RCC 7860 (cell line): ENCODE measurements at regions not wholly inside any gene's neighbourhood (a gene's known extent, or its start where the extent isn't known, plus 50 kb on each side); places are given as distances from the start of the nearest gene placed in this dataset.

Source experiments
- DNase-seq: peaks from one replicate; pipeline ENCODE4 v3.0.0-alpha.2; 2015; ENCODE audit warnings: low spot score
- FAIRE-seq: peaks from 2 replicates; lab custom pipeline; 2012; peaks lifted over from hg19 to GRCh38; lab: Jason Lieb, UNC

- DNase-seq (no peak), FAIRE-seq (no peak)
These were observed 74.8 kb upstream of the MARCHF10 start for GRCh38 chr17:62882878-62883277.

- DNase-seq (no peak), FAIRE-seq (no peak)
These were observed 74.2 kb upstream of the MARCHF10 start for GRCh38 chr17:62882284-62882683.

GRCh38 chr17:62880120-62880519 is 72.0 kb upstream of the MARCHF10 start:
- DNase-seq (no peak), FAIRE-seq (no peak)

DNA sequence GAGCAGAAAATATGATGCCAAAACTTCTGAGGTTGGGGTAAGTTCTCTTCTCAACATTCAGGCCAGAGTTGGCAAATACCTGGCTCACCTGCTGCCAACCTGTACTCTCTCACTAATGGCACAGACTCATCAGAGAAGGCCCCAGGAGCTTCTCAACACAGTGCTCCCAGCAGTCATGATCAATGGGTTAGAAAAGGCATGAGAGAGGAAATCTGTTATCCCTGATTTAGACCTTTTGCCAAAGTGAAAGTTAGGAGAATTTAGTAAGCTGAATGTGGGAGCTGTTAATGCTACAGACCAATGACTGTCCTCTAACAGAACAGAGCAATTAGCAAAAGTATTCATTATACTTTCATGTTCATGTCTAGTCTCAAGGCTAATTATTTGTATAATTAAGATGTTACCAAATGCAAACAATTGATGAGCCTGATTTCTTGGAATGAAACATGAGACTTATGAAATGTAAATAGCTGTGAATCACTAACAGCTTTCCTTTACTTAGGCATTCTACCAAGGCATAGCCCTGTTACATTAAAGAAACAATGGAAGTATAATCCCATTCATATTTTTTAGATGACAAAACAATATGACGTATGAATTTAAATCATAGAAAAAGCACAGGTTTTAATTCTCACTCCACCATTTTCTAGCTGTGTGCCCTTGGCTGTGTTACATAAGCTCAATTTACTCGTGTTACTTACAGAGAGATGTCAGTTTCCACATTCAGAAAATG is 68.7 kb upstream of the MARCHF10 start:
- no peak for DNase-seq
- no peak for FAIRE-seq

DNA sequence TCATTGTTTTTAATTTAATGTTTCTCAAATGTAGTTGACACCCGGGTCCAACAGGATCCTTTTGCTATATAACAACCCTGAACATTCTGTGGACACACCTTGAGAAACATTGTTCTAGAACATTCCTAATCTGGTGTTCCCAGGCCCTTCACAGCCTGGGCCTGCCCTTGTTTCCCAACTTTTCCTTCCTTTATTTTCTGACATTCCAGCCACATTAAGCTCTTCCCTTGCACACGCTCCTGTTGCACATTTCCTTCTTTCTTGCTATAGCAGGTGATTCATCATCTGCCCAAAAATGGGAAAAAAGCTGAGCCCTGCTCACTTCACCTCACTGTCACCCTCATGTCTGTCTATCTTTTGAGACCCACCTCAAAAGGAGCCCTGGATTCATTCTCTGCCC is 67.9 kb upstream of the MARCHF10 start:
- no peak for FAIRE-seq

GRCh38 chr17:62875296-62875695 is 67.2 kb upstream of the MARCHF10 start:
- no peak for FAIRE-seq
- DNase-seq, result no peak

More for the DNA sequence above, 67.9 kb upstream of the MARCHF10 start:
- DNase-seq, result no peak

GRCh38 chr17:62871291-62871690 is 63.2 kb upstream of the MARCHF10 start:
- DNase-seq (no peak), FAIRE-seq (no peak)

GRCh38 chr17:62870552-62870971 is 62.4 kb upstream of the MARCHF10 start:
- FAIRE-seq (no peak), DNase-seq (no peak)

GRCh38 chr17:62870030-62870541 is 62.0 kb upstream of the MARCHF10 start:
- FAIRE-seq (no peak), DNase-seq (peak; percentile 13)

- DNase-seq (no peak), FAIRE-seq (no peak)
These were observed 60.6 kb upstream of the MARCHF10 start for GRCh38 chr17:62868723-62869122.

DNA sequence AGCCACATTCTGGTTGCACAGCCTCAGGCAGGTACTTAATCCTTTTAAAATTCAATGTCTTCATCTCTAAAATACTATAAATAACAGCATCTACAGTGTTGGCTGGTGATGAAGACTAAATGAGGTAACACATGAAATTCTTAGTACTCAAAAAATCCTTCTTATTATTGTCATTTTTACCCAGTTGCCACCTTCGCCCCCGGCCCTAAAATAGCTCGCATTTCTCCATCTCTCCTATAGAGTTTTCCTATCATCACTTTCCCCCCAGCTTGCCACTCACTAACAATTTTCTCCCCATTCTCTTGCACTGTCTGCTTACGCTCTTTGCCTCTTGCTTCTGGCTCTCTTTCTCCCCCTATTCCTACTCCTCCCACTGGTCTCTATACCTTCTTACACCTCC is 59.9 kb upstream of the MARCHF10 start:
- DNase-seq (no peak), FAIRE-seq (no peak)

DNA sequence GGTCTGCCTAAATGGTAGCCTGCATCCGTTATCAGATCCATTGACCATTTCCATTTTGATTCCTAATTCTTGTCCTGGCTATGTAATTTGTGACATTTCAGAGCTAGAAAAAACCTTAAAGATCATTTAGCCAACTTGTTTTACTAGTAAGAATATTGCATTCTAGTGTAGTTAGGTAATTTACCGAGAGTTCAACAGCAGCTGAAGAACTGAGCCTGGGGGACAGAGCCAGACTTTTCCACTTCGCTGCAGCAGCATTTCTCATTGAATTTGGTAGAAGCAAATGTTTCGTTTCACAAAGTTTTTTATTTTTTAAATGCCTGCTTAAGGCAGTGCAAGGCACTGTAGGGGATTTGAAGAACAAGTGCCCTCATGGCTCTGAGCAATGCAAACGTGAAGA is 59.2 kb upstream of the MARCHF10 start:
- DNase-seq (no peak), FAIRE-seq (no peak)

GRCh38 chr17:62866471-62866870 is 58.4 kb upstream of the MARCHF10 start:
- no peak for FAIRE-seq
- no peak for DNase-seq

- no peak for DNase-seq
- no peak for FAIRE-seq
These were observed 57.5 kb upstream of the MARCHF10 start for GRCh38 chr17:62865586-62865985.

GRCh38 chr17:62862251-62862650 is 54.1 kb upstream of the MARCHF10 start:
- no peak for FAIRE-seq
- DNase-seq, result no peak

DNA sequence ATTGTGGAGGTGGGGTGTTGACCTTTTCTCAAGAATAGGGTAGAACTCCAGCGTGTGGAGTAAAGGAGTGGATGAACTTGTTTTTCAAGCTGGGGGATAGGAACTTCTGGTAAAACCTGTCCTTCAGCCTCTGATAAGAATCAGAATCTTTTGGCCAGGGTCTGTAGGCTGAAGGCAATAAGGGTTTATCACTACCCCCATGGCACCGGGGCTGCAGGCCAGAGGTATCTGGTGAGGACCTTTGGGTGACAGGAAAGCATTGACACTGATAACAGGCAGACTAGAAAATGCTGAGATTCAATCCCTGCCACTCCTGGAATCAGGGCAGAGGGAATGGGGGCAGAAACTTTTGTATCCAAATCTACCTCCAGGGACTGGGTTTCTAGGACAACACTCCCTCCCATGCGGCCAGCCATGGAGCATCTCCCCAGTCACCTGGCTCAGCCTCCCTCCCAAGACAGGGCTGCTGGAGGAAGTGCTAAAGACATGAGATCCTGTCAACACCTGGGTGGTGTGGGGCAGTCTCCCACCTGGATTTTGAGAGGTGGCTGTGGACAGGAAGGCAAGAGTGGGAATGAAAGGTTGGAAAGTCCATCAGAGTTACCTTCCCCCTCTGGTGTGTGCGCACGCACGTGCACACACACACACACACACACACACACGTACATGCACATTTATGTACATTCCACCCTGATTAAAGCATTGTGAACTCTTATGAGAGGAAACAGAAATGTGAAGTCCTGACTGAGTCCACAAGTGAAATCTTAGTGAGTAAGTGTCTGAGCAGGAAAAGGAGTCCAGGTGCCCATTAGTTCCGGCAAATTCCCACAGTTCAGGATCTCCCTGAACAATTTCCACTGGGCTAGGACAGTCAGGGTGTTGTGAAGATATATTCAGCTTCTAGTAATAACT is 53.1 kb upstream of the MARCHF10 start:
- FAIRE-seq (no peak), DNase-seq (no peak)

- DNase-seq (no peak), FAIRE-seq (no peak)
These were observed 51.0 kb upstream of the MARCHF10 start for GRCh38 chr17:62859146-62859545.
